ENCODE measurements at regions not wholly inside any gene's neighbourhood (a gene's known extent, or its start where the extent isn't known, plus 50 kb on each side); places are given as distances from the start of the nearest gene placed in this dataset.
A peak's percentile ranks its signal among the peaks of the same experiment; 100 is the strongest.
"Not testable (repeated sequence)": the region's sequence is repeated elsewhere in the genome, so short reads cannot be mapped to it uniquely, and the experiment has no call there.

DNA sequence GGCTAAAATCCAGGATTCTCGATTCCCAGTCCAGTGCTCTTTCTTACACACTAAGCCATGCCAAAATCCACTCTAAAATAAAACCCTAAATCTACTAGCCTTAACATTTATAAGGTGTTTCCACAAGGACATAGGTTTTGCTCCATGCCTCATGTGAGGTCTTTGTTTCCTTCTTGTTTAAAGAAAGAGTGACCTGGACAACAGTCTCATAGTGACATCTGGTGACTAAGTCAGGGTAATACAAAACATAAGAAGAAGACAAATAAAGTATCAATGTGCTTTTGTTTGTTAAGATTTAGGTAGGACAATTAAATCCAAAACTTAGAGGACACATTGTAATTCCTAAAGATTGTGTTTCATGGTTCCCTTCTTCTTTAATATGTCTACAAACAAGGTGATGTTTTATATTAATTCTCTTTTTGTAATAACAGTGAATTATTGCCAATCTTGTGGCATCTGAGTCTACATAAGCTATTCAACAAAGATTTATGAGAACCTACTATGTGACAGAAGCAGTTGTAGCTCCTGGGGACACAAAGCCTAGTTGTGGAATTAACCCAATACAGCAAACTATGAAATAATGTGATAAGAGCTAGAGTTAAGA, 93.0 kb upstream of the TRIM77 start:
- H3K4me3 ChIP-seq; H3K36me3 ChIP-seq; H3K27me3 ChIP-seq; DNase-seq; H3K27ac ChIP-seq; intact Hi-C loops (cut with DNase I; ENCODE audit: low total_unique reads); H3K4me1 ChIP-seq; H3K9me3 ChIP-seq: not testable (repeated sequence)
- TF ChIP-seq, protein P1, sequence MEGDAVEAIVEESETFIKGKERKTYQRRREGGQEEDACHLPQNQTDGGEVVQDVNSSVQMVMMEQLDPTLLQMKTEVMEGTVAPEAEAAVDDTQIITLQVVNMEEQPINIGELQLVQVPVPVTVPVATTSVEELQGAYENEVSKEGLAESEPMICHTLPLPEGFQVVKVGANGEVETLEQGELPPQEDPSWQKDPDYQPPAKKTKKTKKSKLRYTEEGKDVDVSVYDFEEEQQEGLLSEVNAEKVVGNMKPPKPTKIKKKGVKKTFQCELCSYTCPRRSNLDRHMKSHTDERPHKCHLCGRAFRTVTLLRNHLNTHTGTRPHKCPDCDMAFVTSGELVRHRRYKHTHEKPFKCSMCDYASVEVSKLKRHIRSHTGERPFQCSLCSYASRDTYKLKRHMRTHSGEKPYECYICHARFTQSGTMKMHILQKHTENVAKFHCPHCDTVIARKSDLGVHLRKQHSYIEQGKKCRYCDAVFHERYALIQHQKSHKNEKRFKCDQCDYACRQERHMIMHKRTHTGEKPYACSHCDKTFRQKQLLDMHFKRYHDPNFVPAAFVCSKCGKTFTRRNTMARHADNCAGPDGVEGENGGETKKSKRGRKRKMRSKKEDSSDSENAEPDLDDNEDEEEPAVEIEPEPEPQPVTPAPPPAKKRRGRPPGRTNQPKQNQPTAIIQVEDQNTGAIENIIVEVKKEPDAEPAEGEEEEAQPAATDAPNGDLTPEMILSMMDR (IDR thresholded peaks at IDR 0.05): peak; percentile 43 to 62 (median 52)

DNA sequence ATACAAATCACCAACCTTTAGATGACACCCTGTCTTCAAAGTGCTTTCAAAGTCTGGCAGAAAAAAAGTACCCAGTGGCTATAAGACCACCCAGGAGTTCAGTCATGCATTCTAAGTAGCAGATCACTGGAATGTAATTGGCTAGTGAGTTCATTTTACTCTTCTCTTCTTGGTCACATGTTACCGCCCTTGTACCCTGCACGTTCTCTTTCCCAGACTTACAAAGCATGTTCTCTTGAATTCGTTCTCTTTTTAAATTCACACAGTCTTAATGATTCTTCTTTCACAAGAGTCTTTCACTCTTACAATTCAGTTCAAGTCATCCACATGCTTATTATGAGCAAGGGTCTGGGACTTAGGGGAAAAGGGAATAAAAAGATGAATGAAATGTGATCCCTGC, 89.4 kb upstream of the TRIM77 start:
- H3K27ac ChIP-seq; intact Hi-C loops (cut with DNase I; ENCODE audit: low total_unique reads); H3K4me3 ChIP-seq; H3K36me3 ChIP-seq; DNase-seq; H3K27me3 ChIP-seq; H3K4me1 ChIP-seq; H3K9me3 ChIP-seq: not testable (repeated sequence)

DNA sequence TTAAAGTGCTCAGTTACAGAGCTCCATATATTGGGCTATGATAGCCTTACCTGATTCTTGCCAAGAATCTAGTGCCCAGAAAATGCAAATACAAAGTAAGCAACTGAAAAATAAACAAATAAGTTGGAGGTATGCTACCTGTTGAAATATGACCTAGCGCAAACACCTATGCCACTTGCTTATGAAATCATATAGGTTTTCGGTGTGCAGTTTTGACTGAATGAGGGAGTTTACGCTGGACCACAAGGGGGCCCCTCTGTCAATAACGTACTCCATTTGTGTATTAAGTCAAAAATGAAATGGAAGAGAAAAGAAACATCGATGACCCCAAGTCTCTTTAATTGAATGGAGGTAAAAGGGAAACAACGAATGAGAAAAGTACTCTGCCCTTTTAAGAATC, 84.9 kb upstream of the TRIM77 start:
- H3K4me3 ChIP-seq: no peak overlapping the region
- H3K9me3 ChIP-seq: no peaks in the 10 kb centered on the region
- H3K36me3 ChIP-seq: no peaks in the 10 kb centered on the region
- TF ChIP-seq POLR2A (IDR thresholded peaks at IDR 0.05): no peak
- TF ChIP-seq, protein P1 (IDR thresholded peaks at IDR 0.05): no peak
- no peaks in the 10 kb centered on the region for H3K4me1 ChIP-seq
- no peaks in the 10 kb centered on the region for H3K27me3 ChIP-seq
- H3K27ac ChIP-seq: no peak overlapping the region
- intact Hi-C loops (cut with DNase I; ENCODE audit: low total_unique reads): no loop called here
- DNase-seq: no peak

DNA sequence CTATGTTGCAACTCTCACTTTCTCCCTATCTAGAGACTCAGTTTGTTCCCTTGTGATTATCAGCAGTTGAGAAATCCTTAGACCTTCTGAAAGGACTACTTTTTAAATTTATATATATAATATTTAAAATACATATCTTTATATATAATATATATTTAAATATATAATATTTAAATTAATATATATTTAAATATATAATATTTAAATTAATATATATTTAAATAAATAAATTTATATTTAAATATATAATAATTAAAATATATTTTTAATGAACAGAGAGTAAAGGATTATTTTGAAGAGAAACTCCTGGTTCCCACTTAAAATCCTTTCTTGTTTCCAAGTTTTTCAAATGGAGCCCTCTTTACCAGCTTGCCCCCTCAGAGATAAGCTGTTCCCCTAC, 83.7 kb upstream of the TRIM77 start:
- TF ChIP-seq, protein P1 (IDR thresholded peaks at IDR 0.05): no peak
- no peak for TF ChIP-seq POLR2A (IDR thresholded peaks at IDR 0.05)
- no peaks in the 10 kb centered on the region for H3K36me3 ChIP-seq
- no peaks in the 10 kb centered on the region for H3K4me1 ChIP-seq
- no peak for DNase-seq
- H3K27me3 ChIP-seq: no peaks in the 10 kb centered on the region
- H3K27ac ChIP-seq: no peak overlapping the region
- H3K4me3 ChIP-seq: no peak overlapping the region
- intact Hi-C loops (cut with DNase I; ENCODE audit: low total_unique reads): no loop called here
- no peaks in the 10 kb centered on the region for H3K9me3 ChIP-seq

DNA sequence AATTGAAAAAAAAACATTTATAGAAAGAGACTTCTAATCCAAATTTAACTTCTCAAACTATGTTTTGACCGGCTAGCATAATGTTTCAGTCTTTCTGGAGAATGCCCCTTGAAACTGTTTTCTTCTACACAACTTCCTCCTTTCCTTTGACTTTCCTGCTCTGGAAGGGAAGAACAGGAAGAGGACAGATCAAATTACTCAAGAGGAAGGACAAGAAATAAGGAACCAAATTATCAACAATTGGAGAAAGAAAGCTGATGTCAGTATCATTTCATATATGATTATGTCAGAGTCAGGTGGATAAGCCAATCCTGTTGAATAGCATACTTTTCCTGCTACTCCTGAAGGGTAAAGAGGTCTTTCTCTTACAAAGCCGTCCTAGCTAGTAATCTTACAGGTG, 83.2 kb upstream of the TRIM77 start:
- intact Hi-C loops (cut with DNase I; ENCODE audit: low total_unique reads); H3K27me3 ChIP-seq; H3K4me1 ChIP-seq; DNase-seq; H3K4me3 ChIP-seq; H3K27ac ChIP-seq; H3K36me3 ChIP-seq; H3K9me3 ChIP-seq: not testable (repeated sequence)

DNA sequence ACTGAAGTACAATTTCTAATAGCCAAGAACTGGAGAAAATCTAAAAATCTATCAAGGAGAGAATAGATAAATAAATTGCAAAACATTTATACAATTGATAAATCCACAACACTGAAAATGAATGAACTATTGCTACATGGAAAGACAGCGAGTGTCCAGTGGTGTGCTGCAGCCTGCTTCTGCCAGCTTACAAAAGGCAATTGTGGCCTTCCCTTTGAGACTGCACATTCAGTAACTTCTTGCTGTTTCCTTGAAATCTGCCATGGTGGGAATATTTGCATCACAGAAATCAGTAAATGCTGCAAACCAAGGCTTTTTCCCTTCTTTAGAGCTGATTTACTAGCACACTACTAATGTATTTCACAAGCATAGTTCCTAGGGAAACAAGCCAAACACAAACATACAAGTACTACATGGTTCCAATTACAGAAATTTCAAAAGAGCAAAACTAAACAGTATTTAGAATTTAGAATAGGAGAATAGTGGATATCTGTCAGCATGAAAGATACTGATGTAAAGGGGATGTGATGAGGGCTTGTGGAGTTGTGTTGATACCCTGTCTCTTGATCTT, 76.9 kb upstream of the TRIM77 start:
- Histone ChIP-seq H3K27me3 (no peaks in the 10 kb centered on the region), H3K9me3 (no peaks in the 10 kb centered on the region), H3K27ac (no peak overlapping the region), H3K36me3 (no peaks in the 10 kb centered on the region), H3K4me1 (no peaks in the 10 kb centered on the region), H3K4me3 (no peak overlapping the region)
- intact Hi-C loops (cut with DNase I; ENCODE audit: low total_unique reads): no loop called here
- TF ChIP-seq, protein P1 (IDR thresholded peaks at IDR 0.05): no peak
- no peak for TF ChIP-seq POLR2A (IDR thresholded peaks at IDR 0.05)
- DNase-seq: no peak

DNA sequence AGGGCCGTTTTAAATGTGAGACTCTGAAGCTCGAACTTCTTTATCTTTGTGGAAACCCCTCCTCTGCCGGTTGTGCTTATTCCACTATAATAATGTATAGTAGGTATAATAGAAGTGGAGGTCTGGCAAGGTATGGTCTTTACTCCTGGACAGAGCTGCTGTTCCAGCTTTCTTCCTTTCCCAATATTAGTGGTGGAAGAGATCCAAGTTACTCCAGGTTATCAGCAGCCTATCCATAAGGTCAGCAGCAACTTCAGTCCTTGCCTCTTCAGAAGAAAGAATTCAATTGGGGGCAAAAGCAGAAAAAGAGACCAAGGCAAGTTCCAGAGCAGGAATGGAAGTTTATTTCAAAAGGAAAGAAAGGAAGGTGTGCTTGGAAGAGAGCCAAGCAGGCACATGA, 69.3 kb upstream of the TRIM77 start:
- H3K36me3 ChIP-seq; DNase-seq; intact Hi-C loops (cut with DNase I; ENCODE audit: low total_unique reads); H3K4me1 ChIP-seq; H3K4me3 ChIP-seq; H3K27ac ChIP-seq; H3K9me3 ChIP-seq; H3K27me3 ChIP-seq: not testable (repeated sequence)

DNA sequence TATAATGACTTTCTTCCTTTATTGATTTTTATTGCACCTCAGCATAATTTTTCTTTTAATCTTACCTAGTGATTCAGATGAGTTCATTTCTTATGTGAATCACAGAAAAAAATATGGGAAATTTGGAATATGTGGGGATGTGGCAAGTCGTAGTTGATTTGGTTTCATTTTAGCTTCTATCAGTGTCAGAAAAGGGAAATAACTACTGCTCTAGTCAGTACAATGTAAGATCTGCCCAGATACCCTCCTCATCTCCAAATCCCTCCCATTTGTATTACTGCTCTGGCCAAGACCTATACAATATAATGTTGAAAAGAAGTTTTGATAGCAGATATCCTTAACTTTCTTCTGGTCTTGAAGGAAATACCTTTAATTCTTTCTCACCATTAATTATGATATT, 61.9 kb upstream of the TRIM77 start:
- H3K27ac ChIP-seq; H3K36me3 ChIP-seq; DNase-seq; H3K27me3 ChIP-seq; H3K4me1 ChIP-seq; intact Hi-C loops (cut with DNase I; ENCODE audit: low total_unique reads); H3K4me3 ChIP-seq; H3K9me3 ChIP-seq: not testable (repeated sequence)

DNA sequence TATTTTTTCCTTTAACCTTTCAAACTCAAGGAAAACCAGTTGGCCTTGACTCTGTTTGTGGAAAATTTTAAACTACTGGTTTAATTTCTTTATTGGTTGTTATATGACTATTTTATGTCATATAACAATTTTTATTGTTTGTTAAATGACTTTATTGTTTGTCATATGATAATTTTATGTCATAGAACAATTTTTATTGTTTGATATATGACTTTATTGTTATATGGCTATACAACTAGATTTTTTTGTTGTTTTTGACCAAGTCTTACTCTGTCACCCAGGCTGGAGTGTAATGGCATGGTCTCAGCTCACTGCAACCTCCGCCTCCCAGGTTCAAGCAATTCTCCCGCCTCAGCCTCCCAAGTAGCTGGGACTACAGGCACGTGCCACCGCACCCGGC, 61.1 kb upstream of the TRIM77 start:
- DNase-seq; intact Hi-C loops (cut with DNase I; ENCODE audit: low total_unique reads); H3K4me1 ChIP-seq; H3K27ac ChIP-seq; H3K4me3 ChIP-seq; H3K27me3 ChIP-seq; H3K9me3 ChIP-seq; H3K36me3 ChIP-seq: not testable (repeated sequence)

DNA sequence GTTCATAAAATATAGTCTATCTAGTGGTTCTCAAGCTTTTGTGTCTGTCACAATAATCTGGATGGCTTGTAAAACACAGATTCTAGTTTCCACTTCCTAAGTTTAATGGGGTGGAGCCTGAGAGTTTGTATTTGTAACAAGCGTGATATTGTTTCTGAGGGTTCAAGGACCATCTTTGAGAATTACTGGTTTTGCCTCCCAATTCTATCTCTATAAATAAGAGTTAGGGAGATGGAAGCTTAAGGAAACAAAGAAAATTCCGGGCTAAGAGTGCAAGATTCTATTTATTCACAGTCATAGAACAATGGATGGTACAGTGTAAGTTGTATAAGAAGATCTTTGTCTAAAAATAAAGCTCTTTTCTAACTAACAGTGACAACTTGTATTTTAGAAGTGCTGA, 55.4 kb upstream of the TRIM77 start:
- DNase-seq; H3K9me3 ChIP-seq; H3K27ac ChIP-seq; H3K4me3 ChIP-seq; intact Hi-C loops (cut with DNase I; ENCODE audit: low total_unique reads); H3K27me3 ChIP-seq; H3K36me3 ChIP-seq; H3K4me1 ChIP-seq: not testable (repeated sequence)

All from uterus (tissue), 3 donors.